Mammary epithelial cell (primary cell): ENCODE measurements at regions not wholly inside any gene's neighbourhood (a gene's known extent, or its start where the extent isn't known, plus 50 kb on each side); places are given as distances from the start of the nearest gene placed in this dataset.

Experiments
- CTCF ChIP-seq, 2 donors: IDR thresholded peaks in 1 of 2; conservative IDR thresholded peaks in 1 of 2; 2 replicates each; pipeline ENCODE4 v1.5.1; 2011 to 2012; ENCODE audit warnings: inconsistent platforms in 2 of 2, low read length in 2 of 2, mild to moderate bottlenecking in 2 of 2, control low read depth in 1 of 2, low read depth in 1 of 2; ENCODE audit not compliant: insufficient read depth in 1 of 2; ENCODE audit errors: extremely low read depth in 1 of 2
- EZH2 ChIP-seq: IDR thresholded peaks from 2 replicates; pipeline ENCODE4 v1.6.1; 2012; ENCODE audit warnings: low read length, inconsistent platforms, borderline replicate concordance

- TF ChIP-seq CTCF (conservative IDR thresholded peaks at IDR 0.05 in 1 of 2, IDR thresholded peaks at IDR 0.05 in 1 of 2; ENCODE audit: extremely low read depth in 1 of 2, insufficient read depth in 1 of 2, low read depth in 1 of 2, low read length in 2 of 2) (no peak), EZH2 (no peak)
Measured at GRCh38 chr3:164371681-164372080, 706.6 kb downstream of the SI start.
